Endothelial cell (in vitro differentiated cells): ENCODE measurements at regions not wholly inside any gene's neighbourhood (a gene's known extent, or its start where the extent isn't known, plus 50 kb on each side); places are given as distances from the start of the nearest gene placed in this dataset.
"Not testable (repeated sequence)": the region's sequence is repeated elsewhere in the genome, so short reads cannot be mapped to it uniquely, and the experiment has no call there.

Source experiments
- DNase-seq: peaks from one replicate; pipeline ENCODE4 v3.0.0; 2021; ENCODE audit warnings: low spot score
- H3K27ac Mint-ChIP-seq: one replicate; pipeline ENCODE4 v1.8.0; 2021; ENCODE audit warnings: mixed read lengths, inconsistent platforms; ENCODE audit not compliant: unreplicated experiment
- H3K27me3 Mint-ChIP-seq: one replicate; pipeline ENCODE4 v1.8.0; 2021; ENCODE audit warnings: mild to moderate bottlenecking, moderate library complexity, mixed read lengths, inconsistent platforms; ENCODE audit not compliant: unreplicated experiment
- H3K36me3 Mint-ChIP-seq: one replicate; pipeline ENCODE4 v1.8.0; 2021; ENCODE audit warnings: mild to moderate bottlenecking, low read depth, mixed read lengths, inconsistent platforms; ENCODE audit not compliant: unreplicated experiment
- H3K4me1 Mint-ChIP-seq: one replicate; pipeline ENCODE4 v1.8.0; 2021; ENCODE audit warnings: mild to moderate bottlenecking, mixed read lengths, inconsistent platforms; ENCODE audit not compliant: unreplicated experiment
- H3K4me3 Mint-ChIP-seq: one replicate; pipeline ENCODE4 v1.8.0; 2021; ENCODE audit warnings: mild to moderate bottlenecking, mixed read lengths, inconsistent platforms; ENCODE audit not compliant: unreplicated experiment
- H3K9me3 Mint-ChIP-seq: one replicate; pipeline ENCODE4 v1.8.0; 2021; ENCODE audit warnings: mixed read lengths, inconsistent platforms; ENCODE audit not compliant: unreplicated experiment
- TF ChIP-seq, protein P1 (sequence below): fragments of 200-600 bp; sonication (generic); IDR thresholded peaks from one replicate; pipeline ENCODE4 v1.5.0; 2021; ENCODE audit warnings: antibody characterized with exemption; ENCODE audit not compliant: unreplicated experiment

DNA sequence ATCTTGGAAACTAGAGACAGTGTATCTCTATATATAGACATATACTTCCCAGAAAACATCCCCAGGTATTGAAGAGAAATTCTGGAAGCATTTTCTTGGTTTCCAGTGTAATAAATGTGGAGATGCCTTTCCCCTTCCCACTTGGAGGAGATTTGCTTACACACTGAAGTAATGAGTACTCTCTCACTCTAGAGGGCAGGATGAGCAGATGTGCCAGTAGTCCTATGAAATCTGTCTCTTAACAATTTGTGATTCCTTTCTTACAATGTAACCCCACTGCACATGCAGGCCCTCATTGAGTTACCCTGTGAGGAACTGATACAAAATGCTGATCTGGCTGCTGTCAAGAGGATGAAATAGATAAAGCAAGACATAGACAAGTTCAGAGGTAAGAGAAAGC is 567.2 kb downstream of the SLCO4C1 start:
- no peaks in the 10 kb centered on the region for H3K36me3 Mint-ChIP-seq
- no peaks in the 10 kb centered on the region for H3K4me1 Mint-ChIP-seq
- TF ChIP-seq, protein P1, sequence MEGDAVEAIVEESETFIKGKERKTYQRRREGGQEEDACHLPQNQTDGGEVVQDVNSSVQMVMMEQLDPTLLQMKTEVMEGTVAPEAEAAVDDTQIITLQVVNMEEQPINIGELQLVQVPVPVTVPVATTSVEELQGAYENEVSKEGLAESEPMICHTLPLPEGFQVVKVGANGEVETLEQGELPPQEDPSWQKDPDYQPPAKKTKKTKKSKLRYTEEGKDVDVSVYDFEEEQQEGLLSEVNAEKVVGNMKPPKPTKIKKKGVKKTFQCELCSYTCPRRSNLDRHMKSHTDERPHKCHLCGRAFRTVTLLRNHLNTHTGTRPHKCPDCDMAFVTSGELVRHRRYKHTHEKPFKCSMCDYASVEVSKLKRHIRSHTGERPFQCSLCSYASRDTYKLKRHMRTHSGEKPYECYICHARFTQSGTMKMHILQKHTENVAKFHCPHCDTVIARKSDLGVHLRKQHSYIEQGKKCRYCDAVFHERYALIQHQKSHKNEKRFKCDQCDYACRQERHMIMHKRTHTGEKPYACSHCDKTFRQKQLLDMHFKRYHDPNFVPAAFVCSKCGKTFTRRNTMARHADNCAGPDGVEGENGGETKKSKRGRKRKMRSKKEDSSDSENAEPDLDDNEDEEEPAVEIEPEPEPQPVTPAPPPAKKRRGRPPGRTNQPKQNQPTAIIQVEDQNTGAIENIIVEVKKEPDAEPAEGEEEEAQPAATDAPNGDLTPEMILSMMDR: no peak
- H3K27ac Mint-ChIP-seq: no peak overlapping the region
- no peaks in the 10 kb centered on the region for H3K27me3 Mint-ChIP-seq
- DNase-seq: no peak
- no peaks in the 10 kb centered on the region for H3K9me3 Mint-ChIP-seq
- no peak overlapping the region for H3K4me3 Mint-ChIP-seq

DNA sequence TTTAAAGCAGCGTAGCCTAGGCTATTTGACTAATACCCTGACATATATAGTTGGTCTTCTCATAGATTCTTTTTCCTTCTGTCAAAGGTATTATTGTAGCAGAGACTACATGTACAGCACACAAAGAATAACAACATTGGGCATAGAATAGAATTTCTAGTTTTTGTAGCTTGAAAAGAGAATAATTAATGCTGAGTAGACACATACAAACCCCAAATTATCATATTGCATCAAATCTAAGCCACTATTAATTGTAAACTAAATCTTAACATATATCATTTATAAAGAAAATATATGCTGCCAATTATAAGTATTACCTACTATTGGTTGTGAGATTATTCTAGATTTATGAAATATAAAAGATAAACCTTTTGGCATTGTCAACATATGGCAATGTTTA is 574.5 kb downstream of the SLCO4C1 start:
- Mint-ChIP-seq H3K27ac (no peak overlapping the region), H3K36me3 (no peaks in the 10 kb centered on the region), H3K27me3 (no peaks in the 10 kb centered on the region), H3K9me3 (no peaks in the 10 kb centered on the region), H3K4me3 (no peak overlapping the region), H3K4me1 (no peaks in the 10 kb centered on the region)
- TF ChIP-seq, protein P1: no peak
- no peak for DNase-seq

DNA sequence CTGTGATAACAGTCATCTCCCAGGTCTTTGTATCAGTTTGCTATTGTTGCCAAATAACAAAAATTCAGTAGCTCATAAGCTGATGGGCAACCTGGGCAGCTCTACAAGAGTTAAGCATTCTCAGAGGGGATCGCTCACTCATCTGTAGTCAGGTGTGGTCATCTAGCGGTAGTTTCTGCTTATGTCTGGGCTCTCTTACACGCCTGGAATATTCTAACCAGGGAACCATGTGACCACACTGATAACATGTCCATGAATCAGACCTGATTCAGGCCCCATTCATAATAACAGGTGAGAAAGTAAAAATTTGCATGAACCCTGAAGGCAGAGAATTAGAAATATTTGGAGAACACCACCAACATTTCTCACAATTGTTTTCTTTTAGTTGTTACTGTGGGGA is 576.1 kb downstream of the SLCO4C1 start:
- TF ChIP-seq, protein P1: no peak
- H3K4me1 Mint-ChIP-seq: no peaks in the 10 kb centered on the region
- no peak for DNase-seq
- no peak overlapping the region for H3K27ac Mint-ChIP-seq
- no peaks in the 10 kb centered on the region for H3K27me3 Mint-ChIP-seq
- H3K36me3 Mint-ChIP-seq: no peaks in the 10 kb centered on the region
- no peaks in the 10 kb centered on the region for H3K9me3 Mint-ChIP-seq
- H3K4me3 Mint-ChIP-seq: no peak overlapping the region

DNA sequence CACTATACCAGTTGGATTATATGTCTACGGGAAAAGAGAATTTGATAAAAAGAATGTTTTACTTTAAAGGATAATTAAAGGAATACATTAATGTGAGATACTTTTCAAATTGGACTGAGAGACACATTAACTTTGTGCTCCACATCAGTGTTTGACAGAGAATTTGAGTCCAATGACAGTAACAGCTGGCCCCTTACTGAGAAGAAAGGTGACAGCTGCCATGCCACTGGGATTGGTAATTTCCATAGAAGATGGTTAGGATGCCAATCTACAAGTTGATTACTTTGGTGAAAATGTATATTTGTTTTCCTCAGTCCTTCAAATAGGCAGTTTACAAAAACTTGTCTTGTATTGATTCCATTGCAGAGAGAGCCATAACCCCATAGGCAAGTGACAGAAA is 578.4 kb downstream of the SLCO4C1 start:
- TF ChIP-seq, protein P1: no peak
- no peak overlapping the region for H3K27ac Mint-ChIP-seq
- H3K4me1 Mint-ChIP-seq: no peaks in the 10 kb centered on the region
- no peaks in the 10 kb centered on the region for H3K36me3 Mint-ChIP-seq
- DNase-seq: no peak
- H3K27me3 Mint-ChIP-seq: no peaks in the 10 kb centered on the region
- no peak overlapping the region for H3K4me3 Mint-ChIP-seq
- H3K9me3 Mint-ChIP-seq: no peaks in the 10 kb centered on the region

DNA sequence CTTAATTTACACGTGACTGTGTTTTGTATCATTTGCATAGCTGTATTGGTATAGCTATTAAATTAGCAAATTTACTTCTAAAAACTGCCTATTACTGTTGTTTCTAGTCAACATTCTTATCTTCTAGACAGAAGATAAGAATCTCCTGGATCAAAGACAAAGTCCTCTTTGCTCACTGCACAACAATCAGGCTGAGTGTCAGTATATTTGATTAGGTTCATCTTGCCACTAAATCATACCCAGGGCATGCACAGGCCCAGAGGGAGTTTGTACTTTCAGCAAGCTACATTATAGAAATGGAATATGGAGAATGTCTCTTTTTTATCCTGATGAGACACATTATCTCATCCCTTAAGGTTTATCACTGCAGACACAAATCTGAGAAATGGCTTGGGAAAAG is 579.1 kb downstream of the SLCO4C1 start:
- no peaks in the 10 kb centered on the region for H3K27me3 Mint-ChIP-seq
- DNase-seq: no peak
- H3K4me1 Mint-ChIP-seq: peaks cover 2% of the 10 kb centered on the region
- H3K9me3 Mint-ChIP-seq: no peaks in the 10 kb centered on the region
- no peaks in the 10 kb centered on the region for H3K36me3 Mint-ChIP-seq
- TF ChIP-seq, protein P1: no peak
- no peak overlapping the region for H3K27ac Mint-ChIP-seq
- H3K4me3 Mint-ChIP-seq: no peak overlapping the region

DNA sequence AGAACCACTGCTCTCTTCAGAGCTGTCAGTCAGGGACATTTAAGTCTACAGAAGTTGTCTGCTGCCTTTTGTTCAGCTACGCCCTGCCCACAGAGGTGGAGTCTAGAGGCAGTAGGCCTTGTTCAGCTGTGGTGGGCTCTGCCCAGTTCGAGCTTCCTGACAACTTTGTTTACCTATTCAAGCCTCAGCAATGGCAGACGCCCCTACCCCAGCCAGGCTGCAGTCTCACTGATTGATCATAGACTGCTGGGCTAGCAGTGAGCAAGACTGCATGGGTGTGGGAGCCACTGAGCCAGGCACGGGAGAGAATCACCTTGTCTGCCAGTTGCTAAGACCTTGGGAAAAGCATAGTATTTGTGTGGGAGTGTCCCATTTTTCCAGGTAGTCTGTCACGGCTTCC is 580.3 kb downstream of the SLCO4C1 start:
- DNase-seq, H3K27me3 Mint-ChIP-seq: not testable (repeated sequence)

More for the DNA sequence above, 580.3 kb downstream of the SLCO4C1 start:
- H3K4me1 Mint-ChIP-seq, H3K9me3 Mint-ChIP-seq, H3K4me3 Mint-ChIP-seq, H3K36me3 Mint-ChIP-seq, H3K27ac Mint-ChIP-seq: not testable (repeated sequence)
